GM21515 (cell line): ENCODE measurements at regions not wholly inside any gene's neighbourhood (a gene's known extent, or its start where the extent isn't known, plus 50 kb on each side); places are given as distances from the start of the nearest gene placed in this dataset.

Experiments used
- ATAC-seq: cut with Tn5 transposase; IDR thresholded peaks from one replicate; pipeline ENCODE4 v1.9.1; 2021; ENCODE audit not compliant: unreplicated experiment

DNA sequence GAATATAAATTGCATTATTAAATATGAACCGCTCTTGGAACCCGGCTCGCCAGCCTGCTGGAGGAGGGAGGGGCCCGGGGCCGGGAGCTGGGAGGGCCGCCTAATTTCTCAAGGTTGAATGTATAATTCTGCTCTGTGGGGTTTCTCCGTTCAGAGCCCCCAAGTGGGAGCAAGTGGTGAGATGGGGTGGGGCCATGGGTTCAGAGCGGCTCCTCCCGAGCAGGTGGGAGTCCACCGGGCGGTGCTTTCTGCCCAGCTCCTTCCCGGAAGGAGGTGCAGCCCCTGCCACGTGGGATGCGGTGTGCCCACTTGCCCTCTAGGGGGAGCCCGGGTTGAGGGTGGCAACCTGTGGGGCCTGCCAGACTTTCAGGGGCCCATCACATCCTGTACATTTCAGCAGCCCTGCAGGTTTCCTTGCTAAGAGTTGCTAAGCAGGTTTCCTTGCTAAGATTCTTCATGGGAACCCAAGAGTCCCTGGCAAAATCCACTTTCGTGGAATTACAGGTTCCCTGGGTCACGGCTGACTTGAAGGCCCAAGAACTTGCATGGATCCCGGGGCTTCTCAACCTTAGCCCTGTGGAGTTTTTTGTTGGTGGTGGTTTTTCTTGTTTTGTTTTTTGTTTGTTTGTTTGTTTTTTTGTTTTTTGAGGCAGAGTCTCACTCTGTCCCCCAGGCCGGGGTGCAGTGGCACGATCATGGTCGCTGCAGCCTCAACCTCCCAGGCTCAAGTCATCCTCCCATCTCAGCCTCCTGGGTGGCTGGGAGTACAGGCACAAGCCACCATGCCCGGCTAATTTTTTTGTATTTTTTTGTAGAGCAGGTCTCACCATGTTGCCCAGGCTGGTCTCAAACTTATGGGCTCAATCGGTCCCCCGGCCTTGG lies 196.7 kb upstream of the GSE1 start:
- ATAC-seq: no peak

DNA sequence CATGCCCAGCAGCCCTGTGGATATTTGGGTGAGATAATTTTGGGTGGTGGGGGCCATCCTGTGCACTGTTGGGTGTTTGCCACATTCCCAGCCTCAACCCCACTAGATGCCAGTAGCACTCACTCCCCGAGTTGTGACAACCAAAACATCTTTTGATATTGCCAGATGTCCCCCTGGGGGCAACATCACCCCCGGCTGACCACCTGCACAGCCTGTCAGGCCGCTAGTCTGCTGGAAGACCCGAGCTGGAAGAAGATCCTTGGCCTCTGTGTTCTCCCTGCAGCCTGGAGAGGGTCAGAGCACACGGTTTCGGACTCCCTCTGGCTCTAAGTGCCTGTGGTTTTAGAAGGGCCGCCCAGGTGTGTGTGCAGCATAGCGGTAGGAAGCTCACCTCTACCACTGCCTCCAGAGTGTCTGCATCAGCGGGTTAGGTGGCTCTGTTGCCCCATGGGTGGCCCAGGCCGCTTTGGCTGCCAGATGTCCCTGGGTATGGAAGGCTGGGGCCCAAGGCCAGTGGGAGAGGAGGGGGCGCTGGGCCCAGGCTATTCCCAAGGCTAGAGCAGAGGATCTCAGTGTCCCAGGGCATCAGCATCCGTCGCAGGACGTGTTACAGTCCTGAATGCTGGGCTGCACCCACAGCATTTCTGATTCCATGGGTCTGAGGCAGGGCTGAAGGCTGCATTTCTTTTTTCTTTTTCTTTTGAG lies 195.8 kb upstream of the GSE1 start:
- ATAC-seq: no peak

DNA sequence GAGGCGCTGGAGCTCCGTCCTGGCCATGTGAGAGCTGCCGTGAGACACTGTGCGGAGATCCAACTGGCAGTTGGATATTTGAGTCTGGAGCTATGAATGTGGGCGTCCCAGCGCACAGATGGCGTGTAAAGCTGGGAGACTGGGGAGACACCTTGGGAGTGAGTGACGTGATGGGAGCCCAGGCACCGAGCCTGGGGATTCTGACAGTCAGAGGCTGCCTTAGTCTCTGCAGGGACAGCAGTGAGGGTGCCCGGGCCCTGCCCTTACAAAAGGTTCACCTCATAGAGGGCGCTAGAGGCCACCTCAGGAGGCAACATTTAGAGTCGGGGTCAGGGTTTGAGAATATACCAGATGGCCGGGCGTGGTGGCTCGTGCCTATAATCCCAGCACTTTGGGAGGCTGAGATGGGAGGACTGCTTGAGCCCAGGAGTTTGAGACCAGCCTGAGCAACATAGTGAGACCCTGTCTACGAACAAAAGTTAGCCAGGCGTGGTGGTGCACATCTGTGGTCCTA lies 194.1 kb upstream of the GSE1 start:
- no peak for ATAC-seq

GRCh38 chr16:85419503-85420408 lies 193.4 kb upstream of the GSE1 start:
- ATAC-seq: no peak

- ATAC-seq: no peak
Observed at GRCh38 chr16:85420501-85421337, 192.4 kb upstream of the GSE1 start.

GRCh38 chr16:85421338-85422195 lies 191.6 kb upstream of the GSE1 start:
- ATAC-seq: no peak

DNA sequence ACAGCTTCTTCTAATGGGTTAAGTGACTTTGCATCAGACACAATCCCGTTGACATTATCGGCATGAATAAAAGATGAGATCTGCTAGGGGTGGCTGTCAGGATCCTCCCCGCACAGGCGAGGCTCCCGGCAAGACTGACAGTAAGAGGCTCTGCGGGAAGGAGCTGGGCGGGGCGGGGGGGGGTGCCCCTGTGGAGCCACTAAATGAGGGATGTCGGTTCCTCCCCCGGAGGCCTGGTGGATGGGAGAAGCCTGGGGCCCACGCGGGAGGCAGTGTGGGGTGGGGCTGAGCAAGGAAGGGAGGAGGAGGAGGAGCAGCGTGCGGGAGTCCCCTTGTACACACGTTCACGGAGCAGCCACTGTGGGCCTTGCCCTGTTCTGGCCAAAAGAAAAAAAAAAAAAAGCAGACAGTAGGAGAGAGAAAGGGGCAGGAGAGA lies 190.9 kb upstream of the GSE1 start:
- no peak for ATAC-seq

DNA sequence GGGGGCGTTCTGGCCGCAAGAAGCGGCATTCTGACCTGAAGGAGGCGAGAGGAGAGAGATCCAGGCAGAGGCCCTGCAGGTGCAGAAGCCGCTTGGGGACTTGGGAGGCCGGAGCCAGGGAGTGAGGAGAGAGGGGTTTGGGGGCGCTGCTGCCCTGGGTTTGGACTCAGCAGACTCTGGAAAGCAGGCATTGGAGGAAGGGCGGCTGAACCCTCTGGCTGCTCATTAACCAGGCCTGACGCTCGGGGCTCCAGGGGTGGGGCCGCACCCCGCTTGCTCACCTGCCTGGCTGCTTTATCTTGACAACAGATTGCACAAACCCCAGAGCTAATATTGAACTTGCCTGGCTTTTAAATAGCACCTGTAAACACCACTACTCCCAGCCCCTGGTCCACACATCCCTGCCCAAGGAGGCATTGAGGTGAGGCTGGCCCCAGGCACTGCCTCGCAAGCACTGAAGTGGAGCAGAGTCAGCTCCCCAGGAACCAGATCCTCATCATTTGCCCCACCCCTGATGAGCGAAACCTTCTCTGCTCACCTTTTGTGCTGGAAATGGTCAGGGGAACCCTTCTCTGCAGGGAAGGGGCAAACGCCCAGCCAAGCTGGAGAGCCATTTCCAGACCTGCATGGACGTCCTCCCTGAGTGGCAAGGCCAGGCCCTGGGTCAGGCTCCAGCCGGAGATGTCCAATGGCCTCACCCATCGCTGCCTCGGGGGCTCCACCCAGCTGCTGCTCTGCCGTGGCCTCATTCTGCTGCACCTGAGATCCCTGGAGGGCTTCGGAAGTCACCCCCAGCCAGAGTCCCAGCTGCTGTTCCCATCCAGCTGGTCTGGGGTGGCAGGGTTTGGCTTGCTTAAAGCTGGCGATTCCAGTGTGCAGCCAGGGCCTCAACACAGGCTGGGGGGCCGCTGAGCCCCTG lies 190.2 kb upstream of the GSE1 start:
- no peak for ATAC-seq

- no peak for ATAC-seq
Observed at GRCh38 chr16:85423631-85424030, 189.5 kb upstream of the GSE1 start.

DNA sequence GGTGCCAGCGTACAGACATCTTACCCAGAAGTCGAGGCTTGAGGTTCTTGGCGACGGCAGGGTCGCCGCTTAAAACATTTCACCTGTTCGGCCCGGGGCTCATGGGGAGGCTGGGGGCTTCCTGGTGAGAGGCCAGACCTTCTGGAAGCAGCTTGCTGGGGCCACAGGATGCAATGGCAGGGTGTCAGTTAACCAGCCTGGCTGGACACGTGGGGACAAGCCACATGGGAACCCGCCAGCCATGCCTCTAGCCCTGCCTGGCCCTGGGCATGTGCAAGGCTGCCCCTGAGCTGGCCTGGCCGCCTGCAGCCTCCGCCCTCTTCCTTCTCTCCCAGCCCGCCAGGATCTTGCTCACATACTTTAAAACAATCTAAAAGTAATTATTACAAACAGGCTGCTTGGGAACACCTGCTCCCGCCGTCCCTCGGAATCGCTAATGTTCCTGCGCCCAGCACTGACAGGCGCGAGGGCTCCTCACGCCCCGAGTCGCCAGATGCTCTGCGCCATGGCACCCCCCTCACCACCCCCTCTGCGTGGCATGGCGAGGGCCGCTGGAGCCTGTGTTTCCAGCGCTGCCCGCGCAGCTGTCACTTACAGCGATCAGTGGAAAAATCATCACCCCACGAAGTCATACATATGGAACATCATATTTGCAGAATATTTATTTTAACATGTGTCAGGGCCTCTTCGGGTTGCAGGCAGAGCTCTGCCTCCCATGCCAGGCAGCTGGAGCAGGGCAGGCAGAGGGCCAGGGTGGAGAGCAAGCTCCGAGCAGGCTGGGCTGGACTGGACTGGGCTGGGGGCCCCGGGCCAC lies 188.7 kb upstream of the GSE1 start:
- no peak for ATAC-seq

- no peak for ATAC-seq
Observed at GRCh38 chr16:85425074-85425662, 188.0 kb upstream of the GSE1 start.

- ATAC-seq: no peak
Observed at GRCh38 chr16:85426806-85427205, 186.3 kb upstream of the GSE1 start.

DNA sequence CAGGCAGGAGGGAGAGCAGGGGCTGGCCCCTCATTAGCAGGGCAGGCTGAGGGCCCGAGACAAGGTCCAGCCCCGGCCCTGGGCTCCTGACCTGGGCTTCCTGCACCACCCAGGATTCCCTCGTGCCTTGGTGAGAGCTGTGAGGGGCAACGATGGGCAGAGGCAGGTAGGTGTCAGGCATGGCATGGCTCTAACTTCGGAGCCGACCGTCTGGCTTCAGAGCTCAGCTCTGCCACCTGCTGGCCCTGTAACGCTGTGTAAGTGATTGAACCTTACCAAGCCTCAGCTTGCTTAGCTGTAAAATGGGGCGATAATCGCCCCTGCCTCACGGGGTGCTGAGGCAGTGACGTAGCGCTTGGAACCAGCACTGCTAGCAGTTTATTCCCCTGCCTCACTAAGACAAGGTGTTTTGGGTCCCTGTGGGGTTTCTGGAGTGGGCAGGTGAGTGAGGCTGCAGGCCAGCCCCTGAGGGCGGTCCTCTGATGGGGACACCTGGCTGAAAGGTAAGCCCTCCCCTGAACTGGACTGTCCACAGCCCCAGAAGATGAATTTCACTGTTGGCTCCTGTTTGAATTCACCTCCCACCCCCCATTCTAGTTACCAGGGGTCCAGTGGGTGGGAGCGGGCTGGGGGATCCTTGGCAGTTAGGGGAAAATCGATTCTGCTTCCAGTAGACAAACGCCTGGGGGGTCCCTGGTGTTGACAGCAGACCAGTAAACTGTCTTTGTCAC lies 184.8 kb upstream of the GSE1 start:
- no peak for ATAC-seq

DNA sequence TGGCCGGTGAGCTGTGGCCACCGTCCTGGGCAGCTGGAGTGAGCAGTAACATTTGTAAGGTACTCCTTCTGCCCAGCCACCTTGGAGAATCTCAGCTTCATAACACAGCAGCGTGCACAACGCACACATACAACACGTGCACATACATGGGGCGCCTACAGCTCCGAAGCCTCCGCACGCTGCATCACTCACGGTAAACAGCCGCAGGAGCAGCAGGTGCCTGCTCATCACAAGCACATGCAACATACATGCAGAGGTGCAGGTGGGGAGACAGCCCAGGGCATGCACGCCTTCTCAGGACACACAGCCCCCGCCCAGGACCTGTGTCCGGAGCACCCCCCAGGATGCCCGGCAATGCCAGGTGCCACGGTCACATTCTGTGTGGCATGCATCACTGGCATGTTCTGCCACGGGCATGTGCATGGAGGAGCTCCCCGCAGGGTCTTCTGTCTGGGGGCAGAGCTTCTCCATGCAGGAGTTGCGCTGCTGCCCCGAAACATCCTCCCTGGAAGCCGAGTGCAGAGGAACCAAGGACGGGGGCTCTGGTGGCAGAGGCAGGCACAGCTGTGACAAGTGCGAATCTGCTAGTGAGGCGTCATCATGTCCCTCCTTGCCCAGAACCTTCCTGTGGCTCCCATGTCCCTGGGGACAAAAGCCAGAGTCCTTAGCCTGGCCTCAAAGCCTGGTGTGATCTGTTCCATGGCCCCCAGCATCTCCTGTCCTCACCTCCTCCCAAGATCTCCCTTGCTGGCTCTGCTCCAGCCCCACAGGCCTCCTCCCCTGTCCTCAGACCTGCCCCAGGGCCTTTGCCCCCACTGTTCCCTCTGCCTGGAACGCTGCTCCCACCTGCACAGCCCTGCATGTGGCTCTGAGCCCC lies 184.0 kb upstream of the GSE1 start:
- no peak for ATAC-seq

DNA sequence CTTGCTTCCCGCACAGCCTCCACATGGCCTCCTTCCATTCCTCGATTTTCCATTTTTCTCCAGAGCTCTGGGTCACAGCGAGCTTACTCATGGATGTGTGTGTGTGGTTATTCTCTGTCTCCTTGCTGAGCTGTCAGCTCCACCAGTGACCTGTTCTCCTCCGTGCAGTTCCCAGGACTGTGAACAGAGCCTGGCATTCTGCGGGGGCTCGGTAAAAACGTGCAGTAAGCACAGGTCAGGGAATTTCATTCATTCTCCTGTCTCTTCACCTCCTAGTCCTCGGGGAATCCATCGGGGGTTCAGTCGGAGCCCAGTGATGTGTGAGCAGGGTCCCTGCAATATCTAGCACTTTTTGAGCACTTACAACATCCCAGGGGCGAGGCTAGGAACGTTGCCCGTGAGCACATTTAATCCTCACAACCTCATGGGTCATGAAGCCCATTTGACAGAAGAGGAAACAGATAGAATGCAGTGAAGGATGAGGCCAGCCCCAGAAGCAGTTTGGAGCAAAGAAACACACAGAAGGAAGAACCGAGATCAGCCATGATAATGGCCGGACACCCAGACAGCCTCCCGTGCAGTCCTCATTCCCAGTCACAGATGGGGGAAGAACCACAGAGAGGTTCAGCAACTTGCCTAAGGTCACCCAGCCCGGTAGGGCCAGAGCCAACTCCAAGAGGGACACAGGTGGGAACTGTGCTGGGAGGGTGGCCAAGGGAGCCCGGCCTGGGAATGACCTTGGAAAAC lies 183.2 kb upstream of the GSE1 start:
- no peak for ATAC-seq
